RPMI8226 (cell line): ENCODE measurements at regions not wholly inside any gene's neighbourhood (a gene's known extent, or its start where the extent isn't known, plus 50 kb on each side); places are given as distances from the start of the nearest gene placed in this dataset.
"Not testable (repeated sequence)": the region's sequence is repeated elsewhere in the genome, so short reads cannot be mapped to it uniquely, and the experiment has no call there.

ENCODE experiments used
- DNase-seq: peaks from one replicate; pipeline ENCODE4 v3.0.0-alpha.2; 2015

DNA sequence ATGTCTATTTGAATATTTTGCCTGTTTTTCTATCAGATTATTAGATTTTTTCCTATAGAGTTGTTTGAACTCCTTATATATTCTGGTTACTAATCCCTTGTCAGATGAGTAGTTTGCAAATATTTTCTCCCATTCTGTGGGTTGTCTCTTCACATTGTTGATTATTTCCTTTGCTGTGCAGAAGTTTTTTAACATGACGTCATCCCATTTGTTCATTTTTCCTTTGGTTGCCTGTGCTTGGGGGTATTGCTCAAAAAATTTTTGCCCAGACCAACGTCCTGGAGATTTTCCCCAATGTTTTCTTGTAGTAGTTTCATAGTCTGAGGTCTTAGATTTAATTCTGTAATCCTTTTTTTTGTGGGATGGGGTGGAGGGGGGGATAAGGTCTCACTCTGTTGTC is 168.7 kb upstream of the NFIA start:
- not testable (repeated sequence) for DNase-seq

DNA sequence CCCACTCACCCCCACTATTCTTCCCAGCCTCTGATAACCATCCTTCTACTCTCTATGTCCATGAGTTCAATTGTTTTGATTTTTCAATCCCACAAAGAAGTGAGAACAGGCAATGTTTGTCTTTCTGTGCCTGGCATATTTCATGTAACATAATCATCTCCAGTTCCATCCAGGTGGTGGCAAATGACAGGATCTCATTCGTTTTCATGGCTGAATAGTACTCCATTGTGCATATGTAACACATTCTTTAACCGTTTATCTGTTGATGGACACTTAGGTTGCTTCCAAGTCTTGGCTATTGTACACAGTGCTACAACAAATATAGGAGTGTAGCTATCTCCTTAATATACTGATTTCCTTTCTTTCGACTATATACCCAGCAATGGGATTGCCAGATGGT is 169.3 kb upstream of the NFIA start:
- no peak for DNase-seq

DNA sequence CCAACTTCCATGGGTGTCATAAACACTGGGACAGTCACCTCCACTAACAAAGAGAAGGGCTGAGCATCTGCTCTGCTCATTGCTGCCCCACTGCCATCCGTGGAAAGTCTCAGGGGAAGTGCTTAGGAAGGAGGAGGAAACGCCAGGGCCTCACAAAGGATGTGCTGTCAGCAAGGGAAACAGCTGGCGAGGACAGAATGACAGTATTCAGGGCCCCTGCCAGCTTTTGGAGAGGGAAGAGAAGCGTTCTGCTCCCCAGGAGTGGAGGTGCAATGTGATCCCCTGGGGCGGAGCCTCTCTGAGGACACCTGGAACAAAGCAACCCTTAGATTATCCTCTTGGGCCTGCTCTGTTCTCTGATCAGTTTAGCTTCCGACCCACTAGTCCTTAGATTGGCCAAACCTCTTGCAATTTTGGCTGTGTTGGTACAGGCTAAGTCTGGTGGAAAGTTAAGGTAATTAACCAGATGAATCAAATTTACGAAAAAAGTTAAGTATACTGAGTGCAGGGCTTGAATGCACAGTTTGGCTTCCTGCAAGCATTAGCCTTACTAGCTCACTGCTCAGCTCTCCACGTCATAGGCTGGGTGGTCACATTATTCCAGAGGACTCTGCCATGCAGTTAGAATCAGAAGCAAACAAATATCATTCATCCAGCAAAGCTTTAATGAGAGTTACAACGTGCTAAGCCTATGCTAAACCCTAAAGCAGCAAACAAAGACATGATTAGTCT is 170.2 kb upstream of the NFIA start:
- no peak for DNase-seq

DNA sequence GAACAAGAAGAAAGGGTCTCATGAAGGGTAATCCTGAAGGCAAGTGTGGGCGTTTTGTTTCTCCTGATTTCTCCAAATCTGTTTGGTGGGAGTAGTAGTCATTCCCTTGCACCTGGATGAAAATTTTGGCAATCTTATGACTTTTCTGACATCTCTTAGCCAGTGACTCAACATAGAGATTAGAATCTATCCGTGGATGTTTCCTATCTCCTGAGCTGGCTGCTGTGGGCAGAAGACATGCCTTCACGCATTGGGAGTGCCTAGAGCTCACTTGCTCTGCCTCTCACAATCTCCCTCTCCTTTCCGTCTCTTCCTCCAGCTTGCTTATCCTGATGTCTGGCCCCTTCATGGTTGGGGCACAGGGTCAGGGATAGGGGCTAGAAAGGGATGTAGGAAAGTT is 174.2 kb upstream of the NFIA start:
- no peak for DNase-seq

DNA sequence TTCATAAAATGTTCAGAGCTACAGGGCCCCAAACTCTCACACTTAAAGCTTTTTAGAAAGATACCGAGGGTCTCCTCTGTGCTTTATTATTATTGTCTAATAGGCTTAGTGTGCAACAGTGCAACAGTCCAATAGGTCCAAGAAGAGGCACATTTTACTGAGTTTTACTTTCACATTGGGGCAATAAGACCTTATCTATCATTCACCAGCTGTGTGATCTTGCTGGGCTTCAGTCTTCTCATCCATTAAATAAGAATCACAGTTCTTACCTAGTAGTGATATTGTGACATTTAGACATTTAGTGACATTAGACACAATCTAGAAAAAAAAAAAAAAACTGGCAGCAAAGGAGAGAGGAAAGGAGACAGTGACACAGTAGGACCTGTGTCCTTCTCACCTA is 175.8 kb upstream of the NFIA start:
- DNase-seq: no peak

DNA sequence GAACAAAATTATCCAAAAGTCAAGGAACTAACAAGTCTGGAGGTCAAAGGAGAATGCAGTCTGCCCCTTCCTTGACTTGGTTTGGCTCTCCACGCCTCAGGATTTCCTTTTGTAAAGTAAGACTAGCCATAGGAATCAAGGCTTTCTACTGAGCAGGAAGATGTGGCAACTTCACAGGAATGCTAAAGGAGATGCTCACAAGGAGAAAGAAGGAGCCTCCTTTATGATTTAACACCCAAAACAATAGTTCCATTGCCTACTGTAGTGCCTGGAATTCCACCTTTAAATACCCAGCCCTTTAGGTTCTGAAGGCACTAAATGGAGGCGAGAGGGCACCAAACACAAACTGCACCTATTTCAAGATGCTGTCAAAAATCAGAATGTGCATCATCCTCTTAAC is 176.3 kb upstream of the NFIA start:
- no peak for DNase-seq

DNA sequence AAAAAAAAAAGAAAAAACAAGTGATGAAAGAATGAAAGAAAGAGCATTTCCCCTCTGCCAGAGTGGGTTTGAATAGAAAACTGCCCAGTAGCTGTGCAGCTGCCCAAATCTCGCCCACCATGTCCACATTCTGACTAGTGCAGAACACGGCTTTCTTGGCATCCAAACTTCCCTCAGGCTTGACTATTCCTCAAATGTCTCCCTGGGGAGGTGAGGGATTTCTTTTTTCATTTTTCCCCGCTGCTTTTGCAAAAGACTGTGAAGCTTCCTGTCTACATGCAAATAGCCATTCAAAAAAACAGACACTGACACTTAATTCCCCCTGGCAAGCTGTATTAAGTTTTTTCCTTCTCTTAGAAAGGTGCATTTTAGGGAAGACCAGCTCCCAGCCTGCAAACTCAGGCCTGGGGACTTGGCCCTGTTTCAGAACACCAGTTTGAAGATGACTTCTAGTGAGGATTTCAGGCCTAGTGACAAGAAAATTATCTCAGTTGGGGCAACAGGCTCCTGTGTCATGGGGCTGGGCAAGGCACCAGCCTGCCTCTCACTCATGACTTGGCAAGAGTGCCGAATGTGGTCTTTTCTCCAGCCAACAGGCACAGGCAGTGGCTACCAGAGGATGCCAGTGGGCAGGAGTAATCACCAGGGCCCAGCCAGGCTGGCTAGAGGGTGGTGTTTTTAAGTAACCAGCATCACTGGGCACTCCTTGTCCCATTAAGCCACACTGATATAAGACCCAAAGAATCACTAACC is 178.1 kb upstream of the NFIA start:
- DNase-seq: no peak

DNA sequence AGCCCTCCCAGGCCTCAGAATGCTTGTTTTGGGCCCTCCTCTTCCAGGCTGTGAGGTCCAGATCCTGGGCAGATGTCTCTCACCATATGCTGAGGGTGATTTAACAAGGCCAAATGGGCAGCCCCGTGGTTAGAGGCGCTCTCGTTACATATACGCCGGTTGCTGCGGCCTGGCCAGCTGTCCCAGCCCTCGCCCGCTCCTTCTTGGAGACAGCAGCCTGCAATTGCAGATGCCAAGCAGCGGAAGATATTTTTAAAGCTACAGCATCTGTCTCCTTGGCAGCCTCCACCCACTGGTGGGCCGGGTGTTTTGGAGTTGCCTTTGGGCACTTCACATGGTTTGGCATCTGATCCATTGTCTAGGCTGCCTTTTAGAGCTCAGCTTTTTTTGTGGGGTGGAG is 178.8 kb upstream of the NFIA start:
- DNase-seq: no peak

DNA sequence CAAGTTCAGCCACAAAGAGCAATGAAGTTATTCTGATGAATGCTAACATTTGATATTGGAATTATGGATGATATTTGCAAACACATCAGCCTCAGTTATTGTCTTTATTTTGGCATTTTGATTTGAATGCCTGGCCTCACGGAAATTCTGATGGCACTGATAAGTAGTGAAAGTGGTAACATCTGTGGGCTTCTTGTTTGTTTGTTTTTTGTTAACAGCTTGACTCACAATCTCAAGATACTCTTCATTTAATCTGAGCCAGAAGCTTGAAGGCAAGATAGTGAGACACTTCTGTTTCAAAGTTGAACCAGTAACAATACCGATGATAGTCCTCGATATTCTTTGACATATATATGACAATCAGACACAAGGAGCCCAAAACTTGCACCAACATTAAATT is 182.9 kb upstream of the NFIA start:
- DNase-seq: no peak

DNA sequence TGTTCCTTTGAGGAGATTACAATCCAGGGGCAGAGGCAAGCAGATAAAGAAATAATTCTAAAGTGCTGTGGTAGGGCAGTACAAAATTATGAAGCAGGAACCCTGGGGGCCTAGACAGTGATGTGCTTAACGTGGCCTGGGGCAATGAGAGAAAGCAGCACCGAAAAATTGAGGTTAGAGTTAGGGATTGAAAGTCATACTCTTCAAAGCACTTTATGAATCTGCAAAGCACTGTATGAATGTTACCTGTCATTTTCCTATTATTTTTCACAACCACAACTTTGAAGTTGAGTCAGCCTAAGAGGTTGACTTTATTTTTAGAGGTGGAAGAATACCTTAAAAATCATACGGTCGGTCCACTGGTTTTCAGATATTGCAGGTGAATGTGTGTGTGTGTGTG is 183.4 kb upstream of the NFIA start:
- DNase-seq: no peak

DNA sequence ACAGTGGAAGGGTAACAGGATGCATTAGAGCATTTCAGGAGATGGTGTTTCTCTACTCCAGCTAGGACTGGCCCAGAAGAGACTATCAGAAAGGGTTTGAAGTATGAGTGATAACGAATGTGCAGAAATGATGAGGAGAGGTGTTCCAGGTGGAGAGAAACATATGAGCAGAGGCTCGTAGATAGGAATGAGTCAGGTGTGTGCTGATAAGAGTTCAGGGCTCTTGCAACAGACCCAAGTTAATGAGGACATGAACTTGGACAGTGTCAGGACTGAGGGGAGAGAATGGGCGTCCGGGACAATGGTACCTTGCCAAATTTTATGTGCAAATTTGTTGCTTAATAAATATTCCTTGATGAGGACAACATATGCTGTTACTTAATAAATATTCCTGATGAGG is 183.9 kb upstream of the NFIA start:
- no peak for DNase-seq

DNA sequence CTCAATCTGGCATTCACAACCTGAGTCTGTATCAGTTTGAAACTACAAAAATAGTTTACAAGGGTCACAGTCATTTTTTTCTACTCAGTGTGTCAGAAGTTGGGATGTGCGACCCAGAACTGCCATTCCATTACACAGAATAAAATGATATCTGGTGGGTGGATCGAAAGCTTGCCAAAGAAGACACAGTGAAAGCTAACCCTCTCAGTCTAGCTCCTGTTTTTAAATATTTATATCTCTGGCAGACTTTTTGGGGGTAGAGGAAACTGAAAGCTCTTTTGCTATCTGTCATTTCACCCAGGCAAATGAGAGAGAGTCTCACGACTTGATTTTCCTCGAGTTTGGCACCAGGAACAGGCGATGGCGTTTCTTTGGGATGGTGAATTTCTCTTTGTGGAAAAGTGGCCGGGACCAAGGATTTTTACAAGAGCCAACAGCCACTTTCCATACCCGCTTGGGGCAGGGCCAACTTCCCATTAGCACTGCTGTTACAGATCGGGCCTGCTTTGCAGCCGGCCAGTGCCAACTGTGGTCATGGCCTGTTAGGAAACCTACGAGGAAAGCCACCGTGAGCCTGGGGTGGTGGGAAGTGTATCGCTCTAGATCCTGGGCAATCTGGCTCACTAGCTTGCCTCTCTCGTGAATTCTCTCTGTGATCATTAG is 185.5 kb upstream of the NFIA start:
- no peak for DNase-seq

DNA sequence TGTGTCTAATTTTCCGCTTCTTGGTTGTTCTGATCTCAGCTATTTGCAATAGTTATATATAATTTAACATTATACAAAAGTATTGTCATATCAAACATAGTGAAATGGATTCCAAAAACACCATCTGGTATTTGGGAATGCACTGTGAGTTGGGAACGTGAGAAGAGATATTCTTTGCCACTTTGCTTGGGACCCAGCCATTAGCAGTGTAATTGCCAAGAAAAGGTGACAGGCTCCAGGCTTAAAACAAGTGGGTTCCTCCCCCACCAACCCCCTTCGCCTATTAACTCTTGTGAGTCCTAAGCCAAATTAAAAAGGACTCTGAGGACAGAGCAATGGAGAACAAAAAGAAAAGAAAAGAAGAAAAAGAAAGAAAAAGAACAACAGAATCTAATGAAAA is 186.7 kb upstream of the NFIA start:
- no peak for DNase-seq

DNA sequence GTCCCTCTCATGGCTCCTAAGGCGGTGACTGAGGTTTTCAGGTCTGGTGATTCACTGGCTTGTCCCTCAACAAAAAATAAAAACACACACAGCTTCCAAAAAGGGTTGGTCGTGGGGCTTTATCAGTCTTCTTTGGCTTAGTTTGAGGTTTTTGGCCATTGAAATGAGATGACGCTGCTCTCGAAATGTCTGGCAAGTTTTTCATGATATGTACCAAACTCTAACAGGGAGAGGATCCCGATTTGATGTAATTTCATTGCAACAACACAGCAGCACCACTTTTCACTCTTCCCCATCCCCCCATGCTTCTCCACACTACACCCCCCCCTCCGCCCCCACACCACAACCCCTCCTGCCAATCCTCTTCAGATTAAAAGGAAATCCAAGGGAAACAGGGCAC is 187.1 kb upstream of the NFIA start:
- DNase-seq: no peak

DNA sequence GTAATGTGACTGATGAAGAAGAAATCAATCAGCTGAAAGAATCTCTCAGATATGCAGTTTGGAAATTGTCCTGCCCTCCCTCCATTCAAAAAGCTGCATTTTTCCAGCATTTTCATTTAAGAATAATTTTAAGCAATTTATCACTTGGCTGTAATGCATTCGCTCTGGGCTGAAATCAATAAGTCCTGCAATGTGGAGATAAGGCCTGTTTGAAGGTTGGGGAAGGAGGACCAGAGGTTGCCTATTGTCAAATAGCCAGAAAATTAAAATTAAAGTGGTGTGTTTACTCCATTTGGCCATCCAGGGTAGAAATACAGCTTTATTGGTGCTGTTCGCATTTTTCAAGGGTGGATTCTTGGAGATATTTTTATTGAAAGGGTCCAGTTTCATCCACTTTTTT is 187.6 kb upstream of the NFIA start:
- no peak for DNase-seq

DNA sequence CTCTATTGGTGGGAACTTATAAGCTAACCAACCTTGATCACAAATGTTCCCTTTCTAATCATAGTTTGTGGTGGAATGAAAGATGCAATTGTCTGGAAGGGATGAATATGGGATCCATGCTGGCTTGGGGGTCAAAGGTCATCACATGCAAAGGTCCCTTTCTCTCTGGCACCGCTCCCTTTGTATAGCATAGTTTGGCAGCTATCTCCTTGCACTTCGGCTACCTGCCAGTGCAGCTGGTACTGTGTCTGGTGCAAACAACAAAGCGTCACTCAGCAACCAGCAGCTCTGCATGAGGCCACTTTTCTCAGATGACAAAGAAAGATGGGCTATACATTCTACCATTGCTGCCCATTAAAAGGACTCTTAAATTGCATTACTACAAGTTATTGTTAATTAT is 188.2 kb upstream of the NFIA start:
- DNase-seq: no peak

DNA sequence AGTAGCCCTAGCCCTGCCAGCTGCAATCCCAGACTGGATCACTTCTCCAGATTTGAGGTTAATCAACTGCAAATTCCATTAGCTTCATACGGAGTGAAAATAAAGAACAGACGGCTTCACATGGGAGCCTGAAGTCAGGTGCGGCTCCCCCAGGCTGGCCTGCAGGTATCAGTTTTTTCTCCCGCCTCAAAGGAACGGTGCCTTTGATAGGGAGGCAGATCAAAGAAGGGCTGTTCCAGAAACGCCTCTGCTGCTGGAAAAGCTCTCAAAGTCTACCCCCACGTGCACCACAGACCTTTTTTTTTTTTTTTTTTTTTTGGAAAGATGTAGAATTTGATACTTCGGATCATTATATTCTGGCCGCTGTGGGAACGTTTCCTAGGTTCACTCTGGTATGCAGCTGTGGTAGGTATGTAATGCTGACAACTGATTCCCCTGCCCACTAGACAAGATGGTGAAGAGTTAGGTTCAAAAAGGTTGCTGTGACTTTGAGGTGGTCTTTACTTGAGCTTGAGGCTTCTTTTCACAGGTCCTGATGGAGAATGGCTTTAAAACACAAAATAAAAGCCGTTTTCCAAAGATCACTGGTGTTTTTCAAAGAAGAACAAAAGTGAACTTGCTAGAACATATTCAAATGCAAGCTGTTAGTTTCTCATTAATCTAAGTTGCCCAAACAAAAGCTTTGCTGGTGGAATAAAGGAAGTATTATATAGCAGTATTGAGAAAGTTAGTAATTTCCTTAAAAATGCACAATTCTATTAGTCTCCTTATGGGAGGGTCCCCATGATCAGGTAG is 189.0 kb upstream of the NFIA start:
- no peak for DNase-seq

DNA sequence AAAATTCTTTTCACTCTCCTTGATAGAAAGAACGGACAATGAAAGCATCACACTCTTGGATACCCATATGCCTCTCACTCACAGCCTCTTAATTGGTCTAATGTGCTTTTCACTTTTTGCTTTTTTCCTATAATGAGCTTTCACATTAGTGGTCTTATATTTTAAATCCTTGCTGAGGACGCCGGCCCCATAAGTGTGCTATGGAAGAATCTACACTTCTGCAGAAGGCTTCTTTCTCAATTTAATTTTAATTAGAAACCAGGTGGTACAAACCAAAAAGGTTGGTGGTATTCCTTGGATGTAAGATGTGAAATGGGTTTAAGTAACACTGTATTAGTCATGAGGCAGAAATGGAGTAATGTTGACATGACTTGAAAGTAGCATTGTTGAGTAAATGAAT is 190.6 kb upstream of the NFIA start:
- DNase-seq: no peak

DNA sequence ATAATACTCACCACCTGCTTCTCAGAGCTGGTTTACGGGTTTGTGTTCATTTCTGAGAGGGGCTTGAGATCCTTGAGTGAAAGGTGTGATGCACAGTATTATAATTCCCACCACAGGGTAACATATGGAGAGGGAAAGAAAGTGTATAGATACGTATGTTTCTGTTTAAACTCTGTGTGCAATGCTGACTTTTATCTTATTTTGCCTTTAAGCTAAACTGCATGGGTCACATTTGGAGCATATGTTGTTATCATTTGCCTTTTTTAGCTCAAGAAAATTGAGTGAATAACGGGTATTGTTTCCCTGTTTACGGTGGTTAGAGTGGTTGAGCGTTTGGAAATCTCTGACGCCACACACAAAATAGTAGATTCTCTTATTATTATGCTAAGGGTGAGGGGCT is 191.1 kb upstream of the NFIA start:
- DNase-seq: no peak

DNA sequence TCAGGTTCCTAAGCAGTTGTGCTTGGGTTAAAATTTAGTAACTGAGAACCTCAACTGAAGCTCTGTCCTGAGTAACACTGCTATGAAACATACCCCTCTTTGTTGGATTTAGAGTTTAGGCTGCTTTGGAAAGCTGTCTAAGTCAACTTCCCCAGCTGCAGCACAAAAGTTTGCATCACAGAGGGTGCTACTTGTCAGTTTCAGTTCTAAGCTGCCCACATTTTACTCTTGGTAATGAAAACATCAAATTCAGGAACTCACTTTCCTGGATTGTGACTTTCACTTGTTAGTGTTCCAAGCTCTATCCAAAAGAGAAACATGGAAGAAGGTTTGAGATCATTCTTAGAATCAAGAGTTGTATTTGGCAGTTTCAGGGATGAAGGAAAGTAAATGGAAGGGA is 191.7 kb upstream of the NFIA start:
- no peak for DNase-seq

DNA sequence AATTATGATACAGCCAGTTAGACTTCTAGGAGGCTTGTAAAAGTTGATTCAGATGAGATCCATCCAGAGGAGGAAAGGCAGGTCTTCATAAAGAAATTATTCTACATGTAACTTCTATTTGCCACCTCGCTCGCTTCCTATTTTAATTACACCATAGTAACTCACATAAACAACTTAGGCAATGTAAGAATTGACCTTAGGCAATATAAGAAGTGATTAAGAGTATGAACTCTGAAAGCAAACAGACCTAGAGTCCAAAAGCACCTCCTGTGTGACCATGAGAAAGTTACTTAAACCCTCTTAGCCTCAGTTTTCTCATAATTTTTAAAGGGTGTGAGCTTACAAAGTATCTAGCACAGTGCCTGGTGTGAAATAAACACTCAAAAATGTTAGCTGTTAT is 192.7 kb upstream of the NFIA start:
- DNase-seq: no peak

DNA sequence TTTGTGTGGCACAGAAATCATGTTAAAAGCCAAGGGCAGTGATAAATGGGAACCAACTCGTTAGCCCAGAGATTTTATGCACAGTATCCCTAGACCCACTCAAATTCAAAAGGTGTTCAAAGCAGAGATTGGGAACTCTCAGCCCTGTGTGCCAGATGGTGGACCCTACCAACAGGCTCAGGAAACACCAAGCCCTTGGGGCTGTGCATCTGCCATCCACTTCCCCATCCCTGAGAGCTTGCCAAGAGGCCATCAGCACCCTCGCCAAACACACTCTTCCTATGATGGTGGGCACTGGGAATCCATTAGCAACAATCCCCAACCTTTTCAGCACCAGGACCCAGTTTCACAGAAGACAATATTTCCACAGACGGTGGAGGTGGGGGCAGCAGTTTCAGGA is 194.2 kb upstream of the NFIA start:
- no peak for DNase-seq

DNA sequence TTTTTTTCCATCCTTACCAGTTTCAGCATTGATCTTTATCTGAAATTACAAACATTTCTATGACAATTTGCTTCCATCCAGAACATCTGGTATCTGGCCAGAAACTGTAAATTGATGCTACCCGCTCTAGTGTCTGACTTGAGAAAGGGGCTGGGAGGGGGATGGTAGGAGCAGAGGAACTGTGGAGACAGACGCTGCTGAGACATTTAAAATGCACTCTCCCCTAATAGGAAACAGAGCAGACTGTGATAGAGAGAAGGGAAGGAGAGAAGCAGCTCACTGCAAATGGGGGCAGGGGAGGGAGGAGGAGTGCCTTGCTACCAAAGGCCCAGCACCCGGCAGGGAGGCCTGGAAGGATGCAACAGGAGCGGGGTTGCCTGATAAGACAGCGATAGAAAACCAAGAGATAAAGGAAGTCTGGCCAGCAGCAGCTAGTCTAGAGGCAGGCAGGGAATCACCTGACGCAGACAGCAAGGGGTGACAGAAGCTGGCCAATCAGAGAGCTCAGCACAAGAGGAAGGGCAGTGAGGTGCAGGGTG is 195.5 kb upstream of the NFIA start:
- DNase-seq: no peak
